Activated T-cell treated with anti-CD3 and anti-CD28 coated beads for 4 hours (primary cell): ENCODE measurements at regions not wholly inside any gene's neighbourhood (a gene's known extent, or its start where the extent isn't known, plus 50 kb on each side); places are given as distances from the start of the nearest gene placed in this dataset.
"Not testable (repeated sequence)": the region's sequence is repeated elsewhere in the genome, so short reads cannot be mapped to it uniquely, and the experiment has no call there.

ENCODE experiments used
- DNase-seq: peaks from one replicate; pipeline ENCODE4 v3.0.0-alpha.2; 2020

GRCh38 chr12:93223440-93224426 is 154.0 kb upstream of the NUDT4 start:
- no peak for DNase-seq

GRCh38 chr12:93225094-93225493 is 152.6 kb upstream of the NUDT4 start:
- no peak for DNase-seq

DNA sequence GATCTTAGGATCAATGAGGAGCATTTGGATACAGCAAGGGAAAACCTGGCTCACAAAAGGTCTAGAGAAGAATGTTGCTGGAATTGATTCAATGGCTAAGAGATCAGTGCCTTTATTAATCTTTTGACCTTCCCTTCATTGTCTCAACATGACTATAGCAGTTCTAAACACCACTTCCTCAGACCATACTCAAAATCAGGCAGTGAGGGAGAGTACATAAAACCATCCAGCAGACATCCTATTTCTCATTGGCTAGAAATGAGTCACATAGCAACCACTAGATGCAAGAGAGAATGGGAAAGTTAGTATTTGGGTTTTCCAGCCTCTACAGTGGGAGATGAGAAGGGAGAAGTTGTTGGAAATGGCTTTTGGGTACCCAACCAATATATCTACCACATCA is 151.4 kb upstream of the NUDT4 start:
- DNase-seq = no peak

- DNase-seq = no peak
Observed at GRCh38 chr12:93229494-93230325, 148.0 kb upstream of the NUDT4 start.

GRCh38 chr12:93230326-93230720 is 147.4 kb upstream of the NUDT4 start:
- no peak for DNase-seq

DNA sequence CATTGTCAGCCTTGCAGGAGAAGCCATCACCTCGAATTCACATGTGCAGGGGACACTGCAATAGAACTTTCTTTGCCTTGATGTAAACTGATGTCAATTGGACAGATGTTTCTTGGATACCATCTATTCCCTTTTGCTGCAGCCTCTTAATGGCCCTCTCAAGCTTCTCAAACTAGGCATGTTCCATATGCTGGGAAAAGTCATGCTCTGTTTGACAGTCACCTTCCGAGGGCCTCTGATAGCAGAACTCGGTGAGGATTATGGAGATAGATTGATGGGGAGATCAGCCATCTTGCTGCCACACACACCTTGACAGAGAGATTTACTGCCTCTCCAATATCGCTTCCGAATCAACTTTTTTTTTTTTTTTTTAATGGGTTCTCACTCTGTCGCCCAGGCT is 145.8 kb upstream of the NUDT4 start:
- DNase-seq = no peak

GRCh38 chr12:93234641-93235040 is 143.1 kb upstream of the NUDT4 start:
- DNase-seq = no peak

GRCh38 chr12:93235881-93236280 is 141.8 kb upstream of the NUDT4 start:
- DNase-seq = no peak

DNA sequence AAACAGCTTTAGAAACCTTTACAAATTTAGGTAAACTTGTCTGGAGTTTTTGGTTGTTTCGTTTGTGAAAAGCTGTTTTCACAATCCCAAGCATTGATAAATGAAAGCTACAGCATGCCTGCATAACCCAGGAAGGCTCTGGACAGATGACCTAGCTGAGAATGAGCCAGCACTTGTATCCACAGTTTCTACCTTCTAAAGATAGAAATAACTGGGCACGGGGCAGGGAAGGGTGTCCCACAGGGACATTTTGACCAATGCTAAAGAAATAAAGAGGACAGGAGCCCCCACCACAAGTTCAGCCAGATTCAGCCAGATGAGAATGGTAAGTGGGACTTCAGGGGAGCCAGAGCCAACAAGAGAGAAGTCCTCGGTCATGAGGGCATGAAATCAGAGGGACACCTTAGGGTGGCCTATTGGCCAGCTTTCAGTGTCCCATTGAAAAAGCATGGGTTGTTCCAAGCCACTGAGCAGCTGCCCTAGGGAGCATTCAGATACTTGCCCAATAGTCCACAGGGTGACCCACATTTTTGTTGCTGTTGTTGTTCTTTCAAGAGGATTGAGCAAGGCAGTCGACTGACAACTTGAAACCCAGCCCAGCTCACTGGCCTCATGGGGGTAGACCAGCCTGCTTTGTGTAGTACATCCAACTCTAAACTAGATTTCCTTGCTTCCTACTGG is 140.3 kb upstream of the NUDT4 start:
- DNase-seq = no peak

- not testable (repeated sequence) for DNase-seq
Observed at GRCh38 chr12:93238512-93239262, 139.0 kb upstream of the NUDT4 start.

- not testable (repeated sequence) for DNase-seq
Observed at GRCh38 chr12:93239789-93240188, 137.9 kb upstream of the NUDT4 start.

GRCh38 chr12:93242154-93242972 is 135.4 kb upstream of the NUDT4 start:
- no peak for DNase-seq

DNA sequence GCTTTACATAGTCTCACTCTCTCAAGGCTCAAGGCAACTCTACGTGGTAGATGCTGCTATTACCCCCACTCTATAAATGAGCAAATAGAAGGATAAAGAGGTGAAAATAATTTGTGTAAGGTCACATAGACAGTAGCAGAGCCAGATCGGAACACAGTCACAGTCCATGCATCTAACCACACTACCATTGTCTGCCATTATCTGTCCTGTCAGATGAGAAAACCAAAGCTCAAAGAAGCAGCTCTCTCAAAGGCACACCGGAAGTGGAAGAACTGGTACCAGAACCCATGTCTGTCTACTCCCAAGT is 134.4 kb upstream of the NUDT4 start:
- no peak for DNase-seq

DNA sequence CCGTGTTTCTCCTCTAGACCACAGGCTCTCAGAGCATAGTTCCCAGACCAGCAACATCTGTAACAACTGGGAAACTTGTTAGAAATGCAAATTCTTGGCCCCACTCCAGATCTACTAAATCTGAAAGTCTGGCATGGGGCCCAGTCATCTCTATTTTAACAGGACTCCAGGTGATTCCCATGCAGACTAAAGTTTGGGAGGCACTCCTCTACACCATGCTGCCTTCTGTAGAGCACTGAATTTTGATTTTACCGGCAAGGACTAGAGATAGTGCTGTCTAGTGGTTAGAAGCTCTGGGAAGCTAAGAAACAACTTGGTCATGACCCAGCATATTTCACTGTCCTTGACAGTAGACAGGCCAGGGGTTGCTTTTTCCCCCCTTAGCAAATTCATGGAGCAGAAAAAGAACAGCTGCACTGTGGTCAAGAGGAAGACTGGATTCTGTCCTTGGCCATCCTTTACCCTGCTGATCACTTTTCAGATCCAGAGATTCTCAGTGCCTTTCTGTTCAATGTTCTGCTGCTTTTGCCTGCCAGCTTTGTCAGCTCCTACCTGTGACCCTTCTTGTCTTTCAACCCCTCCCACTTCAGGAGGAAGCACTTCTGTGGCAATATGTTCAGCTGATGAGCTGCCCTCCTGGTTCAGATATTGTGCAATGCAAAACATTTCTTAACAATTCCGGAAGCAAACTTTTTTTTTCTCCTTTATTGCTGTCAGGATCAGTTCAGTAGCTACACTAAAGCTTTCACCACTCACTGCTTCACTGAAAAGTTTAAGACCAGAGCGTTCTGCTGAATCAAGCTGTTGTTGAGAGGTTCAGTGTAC is 133.8 kb upstream of the NUDT4 start:
- no peak for DNase-seq

- no peak for DNase-seq
Observed at GRCh38 chr12:93244514-93245077, 133.1 kb upstream of the NUDT4 start.

DNA sequence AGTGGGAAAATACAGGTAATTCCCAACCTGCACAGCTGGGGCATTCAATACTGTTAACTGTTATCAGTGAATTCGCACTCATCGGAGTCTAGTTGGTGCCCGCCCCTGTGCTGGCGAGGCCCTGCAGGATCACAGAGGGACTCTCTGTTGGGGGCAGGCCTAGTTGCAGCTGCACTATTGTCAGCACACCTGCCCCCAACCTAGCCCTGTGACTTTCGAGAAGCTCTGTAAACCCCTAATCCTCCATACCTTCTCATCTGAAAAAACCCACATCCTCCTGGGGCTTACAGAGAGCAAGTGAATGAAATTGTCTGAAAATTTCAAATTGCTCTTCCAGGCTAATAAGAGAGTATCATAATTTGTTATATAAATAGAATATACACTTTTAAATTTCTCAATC is 132.2 kb upstream of the NUDT4 start:
- no peak for DNase-seq

DNA sequence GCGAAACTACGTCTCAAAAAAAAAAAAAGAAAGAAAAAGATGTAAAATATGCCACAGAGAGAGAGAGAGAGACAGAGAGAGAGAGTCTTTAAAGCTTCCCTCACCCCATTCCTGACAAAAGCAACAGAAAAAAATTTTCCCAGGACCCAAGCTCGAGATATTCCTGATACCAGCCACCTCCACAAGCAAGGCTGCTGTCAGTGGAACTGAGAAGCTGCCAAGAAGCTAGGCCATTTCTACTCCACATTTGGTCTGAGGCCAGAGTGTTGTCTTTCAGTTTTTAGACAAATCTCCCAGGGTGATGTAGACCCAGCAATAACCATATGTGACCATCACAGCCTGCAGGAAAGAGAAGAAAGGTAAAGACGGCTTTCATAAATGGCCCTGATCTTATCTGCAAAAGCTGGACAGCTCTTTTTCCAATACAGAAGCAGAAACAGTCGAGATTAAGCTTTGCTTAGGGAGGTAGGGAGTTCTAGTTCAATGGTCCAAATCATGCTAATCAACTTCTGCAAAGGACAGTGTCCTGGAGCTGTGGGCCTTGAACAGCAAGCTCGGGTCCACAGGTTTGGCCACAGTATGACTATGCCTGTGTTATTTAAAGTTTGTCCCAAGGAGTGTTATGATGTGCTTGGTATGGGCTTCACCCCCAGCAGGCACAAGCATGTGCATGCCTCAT is 130.3 kb upstream of the NUDT4 start:
- DNase-seq = no peak

GRCh38 chr12:93252221-93252620 is 125.5 kb upstream of the NUDT4 start:
- no peak for DNase-seq

DNA sequence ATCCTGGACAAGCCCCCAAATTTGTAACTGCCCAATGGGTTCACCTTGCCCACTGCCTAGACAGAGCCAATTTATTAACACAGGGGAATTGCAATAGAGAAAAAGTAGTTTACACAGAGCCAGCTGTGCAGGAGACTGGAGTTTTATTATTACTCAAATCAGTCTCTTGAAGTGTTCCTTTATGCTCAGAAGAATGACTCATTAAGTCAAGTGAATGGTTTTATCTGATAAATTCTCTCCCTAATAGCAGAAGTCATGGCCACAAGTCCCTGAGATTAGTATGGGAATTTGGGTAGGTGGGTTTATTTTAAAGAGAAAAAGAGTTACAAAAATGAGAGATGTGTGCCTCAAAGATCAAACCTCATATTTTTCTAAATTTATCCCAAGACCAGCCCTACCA is 122.8 kb upstream of the NUDT4 start:
- DNase-seq = no peak
